WTC11 (cell line): ENCODE measurements at regions not wholly inside any gene's neighbourhood (a gene's known extent, or its start where the extent isn't known, plus 50 kb on each side); places are given as distances from the start of the nearest gene placed in this dataset.

Source experiments
- ATF3 ChIP-seq: sonication (generic); formaldehyde crosslinking; conservative IDR thresholded peaks from 2 replicates; pipeline ENCODE4 v1.8.1; 2022; ENCODE audit warnings: mild to moderate bottlenecking, missing genetic modification reagents
- CDX4 ChIP-seq: fragments of 250-450 bp; sonication (Bioruptor Pico); IDR thresholded peaks from 2 replicates; pipeline ENCODE4 v1.9.0; 2021; ENCODE audit warnings: moderate library complexity, mild to moderate bottlenecking, inconsistent platforms, borderline replicate concordance
- CREB1 ChIP-seq: sonication (generic); formaldehyde crosslinking; IDR thresholded peaks from 2 replicates; pipeline ENCODE4 v1.8.0; 2023; ENCODE audit warnings: mild to moderate bottlenecking, missing genetic modification reagents
- CTCF ChIP-seq: fragments of 200-600 bp; IDR thresholded peaks from 2 replicates; pipeline ENCODE4 v1.8.0; 2022; ENCODE audit warnings: antibody characterized with exemption
- ELF4 ChIP-seq: sonication (generic); formaldehyde crosslinking; IDR thresholded peaks from 2 replicates; pipeline ENCODE4 v1.8.1; 2022; ENCODE audit warnings: low read depth, mild to moderate bottlenecking, moderate library complexity, missing genetic modification reagents
- FOXP1 ChIP-seq: sonication (generic); formaldehyde crosslinking; IDR thresholded peaks from 2 replicates; pipeline ENCODE4 v1.8.0; 2022; ENCODE audit warnings: missing genetic modification reagents, mild to moderate bottlenecking, moderate library complexity, borderline replicate concordance
- ZNF232 ChIP-seq: sonication (generic); formaldehyde crosslinking; IDR thresholded peaks from 2 replicates; pipeline ENCODE4 v1.8.0; 2022; ENCODE audit warnings: mild to moderate bottlenecking, missing genetic modification reagents
- ZNF317 ChIP-seq: sonication (generic); formaldehyde crosslinking; IDR thresholded peaks from 2 replicates; pipeline ENCODE4 v1.8.1; 2023; ENCODE audit warnings: low read depth, mild to moderate bottlenecking, moderate library complexity, missing genetic modification reagents, borderline replicate concordance

- no peak for TF ChIP-seq CTCF
- no peak for TF ChIP-seq ZNF232 (CRISPR knock-in tag)
- TF ChIP-seq FOXP1 (CRISPR knock-in tag), result no peak
- TF ChIP-seq CREB1 (CRISPR knock-in tag), result no peak
- TF ChIP-seq ELF4 (CRISPR knock-in tag), result no peak
- no peak for TF ChIP-seq CDX4 (CRISPR knock-in tag)
- TF ChIP-seq ZNF317 (CRISPR knock-in tag), result no peak
- TF ChIP-seq ATF3 (CRISPR knock-in tag), result no peak
Measured at GRCh38 chr6:140101818-140102217, 727.4 kb upstream of the CITED2 start.
